Tibial nerve (tissue), 4 donors: ENCODE measurements at regions not wholly inside any gene's neighbourhood (a gene's known extent, or its start where the extent isn't known, plus 50 kb on each side); places are given as distances from the start of the nearest gene placed in this dataset.

Source experiments
- DNase-seq, 2 donors: peaks; one replicate each; pipeline ENCODE4 v3.0.0-alpha.2; 2019; ENCODE audit warnings: low spot score in 2 of 2
- H3K27ac ChIP-seq, 4 donors: fragments of 200-600 bp; sonication (generic) in 3 of 4; one replicate each; pipeline ENCODE4 v1.5.1; 2017 to 2019; ENCODE audit warnings: mild to moderate bottlenecking in 1 of 4
- H3K27me3 ChIP-seq, 2 donors: fragments of 200-600 bp; sonication (generic) in 1 of 2; one replicate each; pipeline versions ENCODE4 v1.5.1 to v1.6.0; 2017 to 2019
- H3K36me3 ChIP-seq, 3 donors: fragments of 200-600 bp; sonication (generic); one replicate each; pipeline ENCODE4 v1.5.1; 2018 to 2019
- H3K4me1 ChIP-seq, 4 donors: fragments of 200-600 bp; sonication (generic) in 3 of 4; one replicate each; pipeline ENCODE4 v1.5.1; 2017 to 2019
- H3K4me3 ChIP-seq, 4 donors: fragments of 200-600 bp; sonication (generic) in 3 of 4; one replicate each; pipeline ENCODE4 v1.5.1; 2017 to 2019; ENCODE audit warnings: mild to moderate bottlenecking in 1 of 4, moderate library complexity in 1 of 4
- H3K9me3 ChIP-seq, 4 donors: fragments of 200-600 bp; sonication (generic) in 3 of 4; one replicate each; pipeline ENCODE4 v1.5.1; 2017 to 2019
- EP300 ChIP-seq, 2 donors: sonication (generic); formaldehyde crosslinking; IDR thresholded peaks; one replicate each; pipeline ENCODE4 v1.6.1; 2017; ENCODE audit warnings: antibody characterized with exemption in 2 of 2, mild to moderate bottlenecking in 1 of 2
- POLR2A ChIP-seq, 2 donors: fragments of 450-650 bp; IDR thresholded peaks; one replicate each; pipeline ENCODE4 v1.6.1; 2017; ENCODE audit warnings: antibody characterized with exemption in 2 of 2, mild to moderate bottlenecking in 2 of 2, moderate library complexity in 2 of 2
- WGBS, 2 donors: methylation state at CpG; one replicate each; pipeline ENCODE4 v1.1.5; 2018; 5-methylcytosine and 5-hydroxymethylcytosine counted together
- TF ChIP-seq, protein P1 (sequence below), 5 experiments: fragments of 200-600 bp in 3 of 5; fragments of 450-650 bp in 2 of 5; sonication (generic) in 3 of 5; IDR thresholded peaks; one replicate each; pipeline ENCODE4 v1.5.1; 2016 to 2019; ENCODE audit warnings: antibody characterized with exemption in 5 of 5, mild to moderate bottlenecking in 3 of 5, moderate library complexity in 2 of 5

DNA sequence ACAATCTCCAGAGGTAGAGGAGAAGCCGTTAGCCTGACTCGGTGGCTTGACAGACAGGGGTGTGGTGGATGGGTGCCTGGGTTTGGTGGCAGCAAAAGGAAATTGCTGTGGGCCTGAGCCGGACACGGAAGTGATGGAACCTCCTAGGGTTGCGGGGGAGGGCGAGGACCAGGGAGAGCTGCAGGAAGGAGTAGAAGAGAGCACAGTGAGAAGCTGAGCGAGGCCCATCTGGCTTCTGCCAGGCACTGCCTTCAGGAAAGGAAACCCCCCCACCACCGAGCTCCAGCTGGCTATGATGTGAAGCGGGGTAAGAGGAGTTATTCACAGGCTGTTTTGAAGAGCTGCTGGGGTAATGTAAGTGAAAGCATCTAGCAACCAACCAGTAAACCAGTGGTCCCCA is 134.6 kb downstream of the TSN start:
- DNase-seq: no peak
- Histone ChIP-seq H3K4me1 (no peaks in the 10 kb centered on the region), H3K27me3 (no peaks in the 10 kb centered on the region), H3K9me3 (no peaks in the 10 kb centered on the region), H3K27ac (no peak overlapping the region), H3K4me3 (no peak overlapping the region), H3K36me3 (no peaks in the 10 kb centered on the region)
- 78 to 81% methylated on average over 9 of the region's 9 CpGs for WGBS, 2 donors
- TF ChIP-seq, protein P1, sequence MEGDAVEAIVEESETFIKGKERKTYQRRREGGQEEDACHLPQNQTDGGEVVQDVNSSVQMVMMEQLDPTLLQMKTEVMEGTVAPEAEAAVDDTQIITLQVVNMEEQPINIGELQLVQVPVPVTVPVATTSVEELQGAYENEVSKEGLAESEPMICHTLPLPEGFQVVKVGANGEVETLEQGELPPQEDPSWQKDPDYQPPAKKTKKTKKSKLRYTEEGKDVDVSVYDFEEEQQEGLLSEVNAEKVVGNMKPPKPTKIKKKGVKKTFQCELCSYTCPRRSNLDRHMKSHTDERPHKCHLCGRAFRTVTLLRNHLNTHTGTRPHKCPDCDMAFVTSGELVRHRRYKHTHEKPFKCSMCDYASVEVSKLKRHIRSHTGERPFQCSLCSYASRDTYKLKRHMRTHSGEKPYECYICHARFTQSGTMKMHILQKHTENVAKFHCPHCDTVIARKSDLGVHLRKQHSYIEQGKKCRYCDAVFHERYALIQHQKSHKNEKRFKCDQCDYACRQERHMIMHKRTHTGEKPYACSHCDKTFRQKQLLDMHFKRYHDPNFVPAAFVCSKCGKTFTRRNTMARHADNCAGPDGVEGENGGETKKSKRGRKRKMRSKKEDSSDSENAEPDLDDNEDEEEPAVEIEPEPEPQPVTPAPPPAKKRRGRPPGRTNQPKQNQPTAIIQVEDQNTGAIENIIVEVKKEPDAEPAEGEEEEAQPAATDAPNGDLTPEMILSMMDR (IDR thresholded peaks at IDR 0.05): no peak
- TF ChIP-seq EP300 (IDR thresholded peaks at IDR 0.05): no peak
- no peak for TF ChIP-seq POLR2A (IDR thresholded peaks at IDR 0.05)

DNA sequence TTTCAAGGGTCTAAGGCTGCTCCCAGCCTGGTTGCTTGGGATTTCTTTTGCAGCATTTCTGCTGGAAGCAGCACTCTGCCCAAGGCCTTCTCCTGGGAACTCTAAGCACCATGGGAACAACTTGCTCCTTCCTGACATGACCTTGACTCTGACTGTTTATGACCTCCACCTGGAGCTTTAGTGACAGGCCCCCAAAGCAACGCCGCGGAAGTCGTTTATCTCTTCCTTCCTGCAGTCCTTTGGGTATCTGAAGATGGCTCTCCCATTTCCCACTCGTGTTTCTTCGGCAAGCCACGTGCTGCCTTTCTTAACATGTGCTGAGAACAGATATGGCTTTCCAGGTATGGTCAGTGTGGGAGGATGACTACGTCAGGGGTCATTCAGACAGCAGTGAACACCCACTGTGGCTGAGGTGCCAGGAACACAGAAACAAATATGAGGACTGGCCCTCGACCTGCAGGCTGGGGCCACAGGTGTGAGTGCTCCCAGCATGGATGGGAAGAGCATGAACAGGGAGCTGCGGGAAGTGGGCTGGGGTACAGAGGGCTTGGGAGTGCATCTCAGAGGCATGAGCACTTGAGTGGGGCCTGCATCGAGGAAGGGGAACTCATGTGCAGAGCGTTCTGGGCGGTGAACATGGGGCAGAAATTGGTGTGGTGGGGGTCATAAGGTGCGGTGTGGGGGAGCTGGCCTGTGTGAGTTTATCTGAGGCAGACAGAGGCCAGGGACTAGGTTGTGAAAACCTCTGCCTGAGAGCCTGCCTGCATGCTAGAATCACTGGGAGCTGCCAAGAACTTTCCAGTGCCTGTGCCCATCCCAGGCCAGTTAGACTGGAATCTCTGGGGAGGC is 140.5 kb downstream of the TSN start:
- TF ChIP-seq, protein P1 (IDR thresholded peaks at IDR 0.05): no peak
- TF ChIP-seq EP300 (IDR thresholded peaks at IDR 0.05) (no peak), POLR2A (IDR thresholded peaks at IDR 0.05) (no peak)
- no peak overlapping the region for H3K27ac ChIP-seq
- no peaks in the 10 kb centered on the region for H3K36me3 ChIP-seq
- no peak for DNase-seq
- WGBS, 2 donors: 76 to 81% methylated on average over 14 of the region's 14 CpGs
- no peak overlapping the region for H3K4me3 ChIP-seq
- no peaks in the 10 kb centered on the region for H3K4me1 ChIP-seq
- H3K27me3 ChIP-seq: no peaks in the 10 kb centered on the region
- H3K9me3 ChIP-seq: no peaks in the 10 kb centered on the region

DNA sequence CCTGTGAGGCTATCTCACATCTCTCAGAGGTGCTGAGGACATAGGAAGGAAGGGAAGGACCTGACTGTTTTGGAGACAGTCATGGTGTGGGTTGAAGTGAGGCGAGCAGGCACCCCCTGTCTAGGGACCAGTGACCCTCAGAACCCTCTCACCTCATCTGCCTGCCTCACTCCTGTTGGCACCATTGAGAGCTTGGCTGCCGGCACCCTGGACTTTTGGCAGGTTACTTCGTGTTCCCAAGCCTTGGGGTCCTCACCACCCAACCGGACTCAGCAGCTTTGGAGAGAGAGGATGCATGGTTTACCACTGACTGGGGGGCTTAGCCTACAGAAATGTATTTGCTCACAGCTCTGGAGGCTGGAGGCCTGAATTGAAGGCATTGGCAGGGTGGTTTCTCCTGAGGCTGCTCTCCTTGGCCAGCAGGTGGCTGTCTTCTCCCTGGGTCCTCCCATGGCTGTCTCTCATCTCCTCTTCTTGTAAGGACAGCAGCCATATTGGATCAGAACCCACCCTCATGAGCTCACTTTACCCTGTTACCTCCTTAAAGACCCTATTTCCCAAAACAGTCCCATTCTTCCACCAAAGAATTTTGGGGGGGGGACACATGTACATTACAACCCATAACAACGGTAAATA is 142.0 kb downstream of the TSN start:
- Histone ChIP-seq H3K9me3 (no peaks in the 10 kb centered on the region), H3K27ac (no peak overlapping the region), H3K27me3 (no peaks in the 10 kb centered on the region), H3K36me3 (no peaks in the 10 kb centered on the region), H3K4me1 (no peaks in the 10 kb centered on the region), H3K4me3 (no peak overlapping the region)
- TF ChIP-seq, protein P1 (IDR thresholded peaks at IDR 0.05): no peak
- no peak for TF ChIP-seq EP300 (IDR thresholded peaks at IDR 0.05)
- TF ChIP-seq POLR2A (IDR thresholded peaks at IDR 0.05): no peak
- WGBS, 2 donors: 87 to 91% methylated on average over 5 of the region's 5 CpGs
- no peak for DNase-seq

DNA sequence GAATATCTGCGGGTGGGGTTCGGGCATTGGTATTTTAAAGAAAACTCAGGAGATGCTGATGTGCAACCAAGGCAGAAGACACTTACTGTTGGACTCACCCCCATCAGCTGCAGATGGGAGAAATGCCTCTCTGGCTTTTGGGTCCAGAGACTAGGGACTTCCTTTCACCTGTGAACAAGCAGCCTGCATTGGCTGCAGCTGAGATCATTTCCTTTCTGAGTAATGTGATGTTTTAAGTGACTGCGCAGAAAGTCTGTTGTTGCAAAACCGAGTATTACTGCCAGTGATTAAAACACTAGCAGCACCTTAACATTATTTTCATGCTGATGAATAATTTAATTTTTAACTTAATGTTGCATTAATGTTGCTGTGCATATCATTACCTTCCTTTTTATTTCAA is 143.0 kb downstream of the TSN start:
- no peak for DNase-seq
- Histone ChIP-seq H3K27ac (no peak overlapping the region), H3K36me3 (no peaks in the 10 kb centered on the region), H3K27me3 (no peaks in the 10 kb centered on the region), H3K4me3 (no peak overlapping the region), H3K4me1 (peaks cover 0 to 7% (median 0%) of the 10 kb centered on the region in 4 donors), H3K9me3 (no peaks in the 10 kb centered on the region)
- TF ChIP-seq EP300 (IDR thresholded peaks at IDR 0.05): no peak
- no peak for TF ChIP-seq POLR2A (IDR thresholded peaks at IDR 0.05)
- TF ChIP-seq, protein P1 (IDR thresholded peaks at IDR 0.05): no peak
- WGBS, 2 donors: 67 to 75% methylated on average over 4 of the region's 4 CpGs

DNA sequence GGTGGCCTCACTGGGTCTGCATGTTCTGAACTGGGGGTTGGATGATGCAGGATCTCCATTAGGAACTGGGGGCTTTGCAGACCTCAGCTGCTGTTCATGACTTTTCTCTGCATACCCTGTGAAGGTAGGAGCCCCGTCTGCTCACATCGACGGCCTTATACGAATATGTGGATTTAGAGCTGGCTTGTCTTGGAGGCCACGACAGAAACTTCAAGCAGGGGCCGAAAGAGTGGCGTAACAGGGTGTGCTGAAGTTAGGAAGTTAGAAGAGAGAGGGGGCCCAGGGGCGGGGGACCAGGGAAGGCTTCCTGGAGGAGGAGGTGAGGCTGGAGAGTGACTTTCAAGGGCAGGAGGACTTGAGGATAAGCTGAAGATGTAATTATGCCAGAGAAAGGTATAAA is 144.9 kb downstream of the TSN start:
- no peak for TF ChIP-seq POLR2A (IDR thresholded peaks at IDR 0.05)
- H3K9me3 ChIP-seq: no peaks in the 10 kb centered on the region
- peaks cover 0 to 7% (median 0%) of the 10 kb centered on the region in 4 donors for H3K4me1 ChIP-seq
- no peak for DNase-seq
- H3K27ac ChIP-seq: no peak overlapping the region
- H3K36me3 ChIP-seq: no peaks in the 10 kb centered on the region
- H3K27me3 ChIP-seq: no peaks in the 10 kb centered on the region
- no peak overlapping the region for H3K4me3 ChIP-seq
- WGBS, 2 donors: 89 to 92% methylated on average over 8 of the region's 8 CpGs
